Thoracic aorta (tissue), 2 donors: ENCODE measurements at regions not wholly inside any gene's neighbourhood (a gene's known extent, or its start where the extent isn't known, plus 50 kb on each side); places are given as distances from the start of the nearest gene placed in this dataset.

Experiments
- ATAC-seq: fragments of 150-250 bp; one replicate; pipeline ENCODE4 v1.8.0; 2017; ENCODE audit warnings: low read depth; ENCODE audit not compliant: insufficient number of reproducible peaks, low FRiP score
- DNase-seq: peaks from one replicate; pipeline ENCODE4 v3.0.0-alpha.2; 2020; ENCODE audit warnings: low spot score
- H3K27ac ChIP-seq, 2 donors: fragments of 200-600 bp; sonication (generic); 1 replicate in 1 of 2; 2 replicates in 1 of 2; pipeline ENCODE4 v1.5.1; 2016; ENCODE audit warnings: mild to moderate bottlenecking in 2 of 2, moderate library complexity in 2 of 2
- H3K27me3 ChIP-seq: fragments of 200-600 bp; sonication (generic); replicated peaks from 2 replicates; pipeline ENCODE4 v1.6.0; 2016; ENCODE audit warnings: mild to moderate bottlenecking; ENCODE audit not compliant: insufficient read depth
- H3K36me3 ChIP-seq: fragments of 200-600 bp; sonication (generic); one replicate; pipeline ENCODE4 v1.5.1; 2016
- H3K4me1 ChIP-seq, 2 donors: fragments of 200-600 bp; sonication (generic); 1 replicate in 1 of 2; 2 replicates in 1 of 2; pipeline versions ENCODE4 v1.5.1 to v1.6.0; 2016; ENCODE audit warnings: low read depth in 2 of 2, mild to moderate bottlenecking in 1 of 2; ENCODE audit not compliant: control insufficient read depth in 1 of 2
- H3K4me3 ChIP-seq: fragments of 200-600 bp; sonication (generic); 2 replicates; pipeline ENCODE4 v1.5.1; 2016; ENCODE audit warnings: mild to moderate bottlenecking
- H3K9me3 ChIP-seq: fragments of 200-600 bp; sonication (generic); 2 replicates; pipeline ENCODE4 v1.5.1; 2016
- CTCF ChIP-seq: fragments of 200-600 bp; sonication (generic); IDR thresholded peaks from one replicate; pipeline ENCODE4 v1.5.1; 2019; ENCODE audit warnings: antibody characterized with exemption

- Histone ChIP-seq H3K9me3 (peaks cover 7% of the 10 kb centered on the region), H3K4me1 (no peaks in the 10 kb centered on the region), H3K36me3 (no peaks in the 10 kb centered on the region), H3K4me3 (no peak overlapping the region), H3K27me3 (no peaks in the 10 kb centered on the region), H3K27ac (no peak overlapping the region)
- DNase-seq = no peak
- ATAC-seq = no peak
- no peak for TF ChIP-seq CTCF
These were observed 409.0 kb upstream of the PROK2 start for GRCh38 chr3:72193771-72194430.

GRCh38 chr3:72192572-72192971 is 407.6 kb upstream of the PROK2 start:
- Histone ChIP-seq H3K4me1 (no peaks in the 10 kb centered on the region), H3K4me3 (no peak overlapping the region), H3K27me3 (no peaks in the 10 kb centered on the region), H3K9me3 (peaks cover 7% of the 10 kb centered on the region), H3K36me3 (no peaks in the 10 kb centered on the region), H3K27ac (no peak overlapping the region)
- DNase-seq (no peak), ATAC-seq (no peak)
- no peak for TF ChIP-seq CTCF

GRCh38 chr3:72191209-72191960 is 406.4 kb upstream of the PROK2 start:
- H3K36me3 ChIP-seq = no peaks in the 10 kb centered on the region
- H3K4me3 ChIP-seq = no peak overlapping the region
- TF ChIP-seq CTCF = no peak
- H3K4me1 ChIP-seq = peaks cover 2 to 8% of the 10 kb centered on the region in 2 donors
- ATAC-seq (no peak), DNase-seq (no peak)
- H3K27me3 ChIP-seq = no peaks in the 10 kb centered on the region
- H3K27ac ChIP-seq = no peak overlapping the region
- peaks cover 7% of the 10 kb centered on the region for H3K9me3 ChIP-seq

GRCh38 chr3:72190050-72190449 is 405.1 kb upstream of the PROK2 start:
- no peak for ATAC-seq
- H3K4me1 ChIP-seq = peaks cover 10 to 18% of the 10 kb centered on the region in 2 donors
- no peaks in the 10 kb centered on the region for H3K36me3 ChIP-seq
- no peak for DNase-seq
- H3K9me3 ChIP-seq = peaks cover 7% of the 10 kb centered on the region
- H3K27ac ChIP-seq = no peak overlapping the region
- no peak for TF ChIP-seq CTCF
- H3K4me3 ChIP-seq = no peak overlapping the region
- H3K27me3 ChIP-seq = no peaks in the 10 kb centered on the region

GRCh38 chr3:72189339-72189738 is 404.4 kb upstream of the PROK2 start:
- DNase-seq (no peak), ATAC-seq (no peak)
- Histone ChIP-seq H3K4me3 (no peak overlapping the region), H3K27ac (no peak overlapping the region), H3K36me3 (no peaks in the 10 kb centered on the region), H3K9me3 (peaks cover 7% of the 10 kb centered on the region), H3K4me1 (peaks cover 10 to 18% of the 10 kb centered on the region in 2 donors), H3K27me3 (no peaks in the 10 kb centered on the region)
- TF ChIP-seq CTCF = no peak
